ENCODE measurements at regions not wholly inside any gene's neighbourhood (a gene's known extent, or its start where the extent isn't known, plus 50 kb on each side); places are given as distances from the start of the nearest gene placed in this dataset.

DNA sequence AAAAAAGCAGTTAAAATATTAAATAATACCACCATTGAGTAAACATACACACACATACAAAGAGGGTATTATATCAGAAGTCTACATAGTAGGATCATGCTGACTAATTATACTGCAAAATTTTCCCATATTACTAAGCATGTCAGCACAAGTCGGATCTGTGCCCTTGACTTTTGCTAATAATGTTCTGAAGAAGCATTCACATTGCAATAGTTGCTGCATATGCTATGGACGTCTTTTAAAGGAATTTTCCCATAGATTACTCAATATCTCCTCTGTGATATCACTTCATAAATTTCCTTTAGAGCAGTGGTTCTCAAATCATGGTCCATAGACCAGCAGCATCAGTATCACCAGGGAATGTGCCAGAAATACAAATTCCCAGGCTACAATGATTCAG, 110.9 kb upstream of the NUDT7 start:
- DNase-seq (ENCODE audit: extremely low spot score, unreplicated experiment), result no peak
- Mint-ChIP-seq H3K4me3 (ENCODE audit: unreplicated experiment) (no peak overlapping the region), H3K9me3 (ENCODE audit: unreplicated experiment) (peaks cover 8% of the 10 kb centered on the region), H3K27me3 (ENCODE audit: unreplicated experiment) (no peaks in the 10 kb centered on the region), H3K36me3 (ENCODE audit: unreplicated experiment) (no peaks in the 10 kb centered on the region), H3K27ac (ENCODE audit: unreplicated experiment) (no peak overlapping the region), H3K4me1 (ENCODE audit: unreplicated experiment) (no peaks in the 10 kb centered on the region)
- TF ChIP-seq, protein P1, sequence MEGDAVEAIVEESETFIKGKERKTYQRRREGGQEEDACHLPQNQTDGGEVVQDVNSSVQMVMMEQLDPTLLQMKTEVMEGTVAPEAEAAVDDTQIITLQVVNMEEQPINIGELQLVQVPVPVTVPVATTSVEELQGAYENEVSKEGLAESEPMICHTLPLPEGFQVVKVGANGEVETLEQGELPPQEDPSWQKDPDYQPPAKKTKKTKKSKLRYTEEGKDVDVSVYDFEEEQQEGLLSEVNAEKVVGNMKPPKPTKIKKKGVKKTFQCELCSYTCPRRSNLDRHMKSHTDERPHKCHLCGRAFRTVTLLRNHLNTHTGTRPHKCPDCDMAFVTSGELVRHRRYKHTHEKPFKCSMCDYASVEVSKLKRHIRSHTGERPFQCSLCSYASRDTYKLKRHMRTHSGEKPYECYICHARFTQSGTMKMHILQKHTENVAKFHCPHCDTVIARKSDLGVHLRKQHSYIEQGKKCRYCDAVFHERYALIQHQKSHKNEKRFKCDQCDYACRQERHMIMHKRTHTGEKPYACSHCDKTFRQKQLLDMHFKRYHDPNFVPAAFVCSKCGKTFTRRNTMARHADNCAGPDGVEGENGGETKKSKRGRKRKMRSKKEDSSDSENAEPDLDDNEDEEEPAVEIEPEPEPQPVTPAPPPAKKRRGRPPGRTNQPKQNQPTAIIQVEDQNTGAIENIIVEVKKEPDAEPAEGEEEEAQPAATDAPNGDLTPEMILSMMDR (IDR thresholded peaks at IDR 0.05), result no peak

DNA sequence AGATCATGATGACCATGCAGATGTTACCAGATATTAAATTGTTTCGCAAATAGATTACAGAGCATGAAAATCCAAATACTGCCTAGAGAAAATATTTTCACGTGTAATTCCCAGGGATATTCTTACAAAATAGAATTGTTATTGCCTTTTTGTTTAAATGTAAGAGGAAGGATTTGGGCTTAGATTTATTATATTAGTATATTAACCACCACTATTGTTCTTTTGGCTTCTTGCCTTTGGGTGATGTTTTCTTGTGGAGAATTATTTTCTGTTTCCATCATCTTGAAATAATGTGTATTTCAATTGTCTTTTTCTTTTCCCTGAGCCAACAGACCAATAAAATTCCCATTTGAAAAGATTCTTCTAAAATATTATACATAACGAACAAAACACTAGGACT, 109.7 kb upstream of the NUDT7 start:
- TF ChIP-seq, protein P1 (IDR thresholded peaks at IDR 0.05), result no peak
- Mint-ChIP-seq H3K36me3 (ENCODE audit: unreplicated experiment) (no peaks in the 10 kb centered on the region), H3K27ac (ENCODE audit: unreplicated experiment) (no peak overlapping the region), H3K9me3 (ENCODE audit: unreplicated experiment) (peaks cover 8% of the 10 kb centered on the region), H3K27me3 (ENCODE audit: unreplicated experiment) (no peaks in the 10 kb centered on the region), H3K4me3 (ENCODE audit: unreplicated experiment) (no peak overlapping the region), H3K4me1 (ENCODE audit: unreplicated experiment) (no peaks in the 10 kb centered on the region)
- DNase-seq (ENCODE audit: extremely low spot score, unreplicated experiment), result no peak

DNA sequence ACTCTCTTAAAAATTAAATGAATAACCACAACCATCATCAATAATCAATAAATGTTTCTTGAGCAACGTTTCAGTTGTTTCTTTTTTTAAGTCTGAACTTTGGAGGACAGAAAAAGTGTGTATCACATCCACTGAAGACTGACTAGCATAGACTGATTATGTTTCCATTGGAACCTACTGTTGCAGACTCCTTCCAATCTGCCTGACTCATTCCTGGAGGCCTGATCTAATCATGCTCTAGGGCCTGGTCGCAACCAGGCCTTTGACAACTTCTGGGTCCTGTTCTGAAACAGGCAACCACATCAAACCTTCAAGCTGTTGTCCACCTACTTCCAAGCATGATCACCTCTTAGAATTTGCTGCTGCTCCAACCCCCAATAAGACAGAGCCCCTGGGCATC, 109.2 kb upstream of the NUDT7 start:
- peaks cover 8% of the 10 kb centered on the region for H3K9me3 Mint-ChIP-seq (ENCODE audit: unreplicated experiment)
- H3K27ac Mint-ChIP-seq (ENCODE audit: unreplicated experiment), result no peak overlapping the region
- no peaks in the 10 kb centered on the region for H3K27me3 Mint-ChIP-seq (ENCODE audit: unreplicated experiment)
- H3K4me3 Mint-ChIP-seq (ENCODE audit: unreplicated experiment), result no peak overlapping the region
- H3K36me3 Mint-ChIP-seq (ENCODE audit: unreplicated experiment), result no peaks in the 10 kb centered on the region
- H3K4me1 Mint-ChIP-seq (ENCODE audit: unreplicated experiment), result no peaks in the 10 kb centered on the region
- TF ChIP-seq, protein P1 (IDR thresholded peaks at IDR 0.05), result no peak
- no peak for DNase-seq (ENCODE audit: extremely low spot score, unreplicated experiment)

DNA sequence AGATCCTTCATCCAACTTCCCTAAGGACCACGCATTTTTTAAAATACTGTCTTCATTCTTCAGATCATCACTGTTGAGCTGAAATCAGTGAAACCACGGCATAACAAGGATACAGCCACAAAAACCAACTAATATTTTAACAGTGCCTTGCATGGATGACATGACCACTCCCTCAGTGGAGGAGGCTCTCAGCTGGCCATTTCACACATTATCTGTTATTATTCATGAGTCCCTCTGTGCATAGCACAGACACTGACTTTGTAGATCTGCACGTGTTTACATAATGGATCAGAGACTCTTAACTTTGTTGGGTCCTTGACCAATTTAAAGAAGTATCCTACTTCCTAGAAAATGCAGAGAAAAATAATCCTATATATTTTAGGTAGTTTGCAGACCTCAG, 104.8 kb upstream of the NUDT7 start:
- no peak for DNase-seq (ENCODE audit: extremely low spot score, unreplicated experiment)
- Mint-ChIP-seq H3K27ac (ENCODE audit: unreplicated experiment) (no peak overlapping the region), H3K9me3 (ENCODE audit: unreplicated experiment) (peaks cover 8% of the 10 kb centered on the region), H3K4me3 (ENCODE audit: unreplicated experiment) (no peak overlapping the region), H3K36me3 (ENCODE audit: unreplicated experiment) (no peaks in the 10 kb centered on the region), H3K27me3 (ENCODE audit: unreplicated experiment) (no peaks in the 10 kb centered on the region), H3K4me1 (ENCODE audit: unreplicated experiment) (no peaks in the 10 kb centered on the region)
- TF ChIP-seq, protein P1 (IDR thresholded peaks at IDR 0.05), result no peak

DNA sequence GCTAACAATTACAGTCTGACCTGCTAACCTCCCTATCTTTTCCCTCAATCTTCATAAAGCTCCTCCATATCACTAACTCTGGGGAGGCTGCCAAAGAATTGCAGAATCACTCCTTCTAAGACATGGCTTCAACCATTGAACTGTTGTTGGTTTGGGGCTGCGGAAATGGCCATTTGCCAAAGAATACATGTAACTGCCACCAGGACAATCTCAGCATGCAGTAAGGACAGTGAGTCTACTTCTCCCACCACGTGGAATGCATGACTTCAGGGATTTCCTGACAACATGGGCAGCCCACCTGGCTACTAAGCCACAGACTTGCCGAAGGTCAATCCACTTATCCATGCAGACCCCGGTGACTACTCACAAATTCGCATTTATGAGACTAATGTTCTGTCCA, 104.3 kb upstream of the NUDT7 start:
- TF ChIP-seq, protein P1 (IDR thresholded peaks at IDR 0.05), result no peak
- no peak for DNase-seq (ENCODE audit: extremely low spot score, unreplicated experiment)
- Mint-ChIP-seq H3K4me3 (ENCODE audit: unreplicated experiment) (no peak overlapping the region), H3K27ac (ENCODE audit: unreplicated experiment) (no peak overlapping the region), H3K9me3 (ENCODE audit: unreplicated experiment) (peaks cover 8% of the 10 kb centered on the region), H3K4me1 (ENCODE audit: unreplicated experiment) (no peaks in the 10 kb centered on the region), H3K27me3 (ENCODE audit: unreplicated experiment) (no peaks in the 10 kb centered on the region), H3K36me3 (ENCODE audit: unreplicated experiment) (no peaks in the 10 kb centered on the region)

Measured in osteocyte (in vitro differentiated cells).